ENCODE measurements at regions not wholly inside any gene's neighbourhood (a gene's known extent, or its start where the extent isn't known, plus 50 kb on each side); places are given as distances from the start of the nearest gene placed in this dataset.

- no peaks in the 10 kb centered on the region for H3K27me3 ChIP-seq (replicated peaks; ENCODE audit: insufficient read depth)
- 97% methylated on average over 1 of the region's 1 CpG for WGBS
- intact Hi-C loops (cut with DNase I): no loop called here
- no peaks in the 10 kb centered on the region for H3K9me3 ChIP-seq
- H3K27ac ChIP-seq: no peak overlapping the region
- no peaks in the 10 kb centered on the region for H3K36me3 ChIP-seq
- no peaks in the 10 kb centered on the region for H3K4me1 ChIP-seq (replicated peaks)
- no peak for DNase-seq (ENCODE audit: low spot score)
- H3K4me3 ChIP-seq: no peak overlapping the region
- TF ChIP-seq POLR2A (IDR thresholded peaks at IDR 0.05) (no peak), CTCF (IDR thresholded peaks at IDR 0.05) (no peak), POLR2AphosphoS5 (IDR thresholded peaks at IDR 0.05) (no peak)
Measured at GRCh38 chr1:81489372-81489934, 311.3 kb upstream of the ADGRL2 start.

GRCh38 chr1:81484284-81484683 lies 316.4 kb upstream of the ADGRL2 start:
- no peak overlapping the region for H3K27ac ChIP-seq
- intact Hi-C loops (cut with DNase I): no loop called here
- no peaks in the 10 kb centered on the region for H3K36me3 ChIP-seq
- no peaks in the 10 kb centered on the region for H3K4me1 ChIP-seq (replicated peaks)
- H3K9me3 ChIP-seq: no peaks in the 10 kb centered on the region
- no peak for TF ChIP-seq POLR2A (IDR thresholded peaks at IDR 0.05)
- TF ChIP-seq POLR2AphosphoS5 (IDR thresholded peaks at IDR 0.05): no peak
- no peak for TF ChIP-seq CTCF (IDR thresholded peaks at IDR 0.05)
- no peak overlapping the region for H3K4me3 ChIP-seq
- no peaks in the 10 kb centered on the region for H3K27me3 ChIP-seq (replicated peaks; ENCODE audit: insufficient read depth)
- no peak for DNase-seq (ENCODE audit: low spot score)
- 26% methylated on average over 2 of the region's 2 CpGs for WGBS

- no peak for DNase-seq (ENCODE audit: low spot score)
- no peak for TF ChIP-seq POLR2A (IDR thresholded peaks at IDR 0.05)
- TF ChIP-seq CTCF (IDR thresholded peaks at IDR 0.05): no peak
- no peak for TF ChIP-seq POLR2AphosphoS5 (IDR thresholded peaks at IDR 0.05)
- H3K36me3 ChIP-seq: no peaks in the 10 kb centered on the region
- intact Hi-C loops (cut with DNase I): no loop called here
- WGBS: 15% methylated on average over 7 of the region's 7 CpGs
- H3K27ac ChIP-seq: no peak overlapping the region
- no peaks in the 10 kb centered on the region for H3K9me3 ChIP-seq
- no peaks in the 10 kb centered on the region for H3K27me3 ChIP-seq (replicated peaks; ENCODE audit: insufficient read depth)
- no peak overlapping the region for H3K4me3 ChIP-seq
- no peaks in the 10 kb centered on the region for H3K4me1 ChIP-seq (replicated peaks)
Measured at GRCh38 chr1:81478219-81478618, 322.5 kb upstream of the ADGRL2 start.

DNA sequence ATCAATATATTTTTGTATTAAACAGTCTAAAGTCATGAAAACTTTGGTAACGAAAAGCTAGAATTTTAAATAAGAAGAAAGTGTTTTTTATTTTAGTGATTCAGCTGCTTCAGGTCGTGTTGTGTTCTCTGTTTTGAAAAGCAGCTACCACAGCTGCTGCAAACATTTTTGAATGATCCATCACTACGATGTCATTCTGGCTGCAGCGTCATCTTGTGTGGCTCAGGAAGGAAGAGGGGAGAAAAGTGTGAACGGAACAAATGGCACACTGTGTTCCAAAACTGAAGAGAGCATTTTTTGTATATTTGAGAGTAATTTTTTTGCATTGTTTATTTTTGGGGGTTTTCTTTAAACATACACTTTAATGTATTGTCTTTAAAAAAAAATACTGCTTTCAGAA lies 323.0 kb upstream of the ADGRL2 start:
- intact Hi-C loops (cut with DNase I): no loop called here
- no peaks in the 10 kb centered on the region for H3K27me3 ChIP-seq (replicated peaks; ENCODE audit: insufficient read depth)
- DNase-seq (ENCODE audit: low spot score): no peak
- no peak for TF ChIP-seq CTCF (IDR thresholded peaks at IDR 0.05)
- no peak for TF ChIP-seq POLR2AphosphoS5 (IDR thresholded peaks at IDR 0.05)
- no peak for TF ChIP-seq POLR2A (IDR thresholded peaks at IDR 0.05)
- H3K36me3 ChIP-seq: no peaks in the 10 kb centered on the region
- H3K9me3 ChIP-seq: no peaks in the 10 kb centered on the region
- H3K27ac ChIP-seq: no peak overlapping the region
- 50% methylated on average over 5 of the region's 5 CpGs for WGBS
- no peaks in the 10 kb centered on the region for H3K4me1 ChIP-seq (replicated peaks)
- no peak overlapping the region for H3K4me3 ChIP-seq

DNA sequence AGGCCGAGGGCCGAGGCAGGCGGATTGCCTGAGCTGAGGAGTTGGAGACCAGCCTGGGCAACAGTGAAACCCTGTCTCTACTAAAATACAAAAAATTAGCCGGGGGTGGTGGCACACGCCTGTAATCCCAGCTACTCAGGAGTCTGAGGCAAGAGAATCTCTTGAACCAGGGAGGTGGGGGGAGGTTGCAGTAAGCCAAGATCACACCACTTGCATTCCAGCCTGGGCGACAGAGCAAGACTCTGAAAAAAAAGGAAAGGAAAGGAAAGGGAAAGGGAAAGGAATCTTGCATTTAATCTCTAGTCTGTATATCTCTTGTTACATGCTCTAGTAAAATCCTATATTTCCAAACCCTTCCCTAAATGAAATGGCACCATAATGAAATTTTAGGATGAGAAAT lies 328.3 kb upstream of the ADGRL2 start:
- WGBS: 89% methylated on average over 6 of the region's 6 CpGs
- H3K4me3 ChIP-seq: no peak overlapping the region
- H3K9me3 ChIP-seq: no peaks in the 10 kb centered on the region
- TF ChIP-seq CTCF (IDR thresholded peaks at IDR 0.05) (no peak), POLR2A (IDR thresholded peaks at IDR 0.05) (no peak), POLR2AphosphoS5 (IDR thresholded peaks at IDR 0.05) (no peak)
- H3K27me3 ChIP-seq (replicated peaks; ENCODE audit: insufficient read depth): no peaks in the 10 kb centered on the region
- no peak for DNase-seq (ENCODE audit: low spot score)
- H3K4me1 ChIP-seq (replicated peaks): no peaks in the 10 kb centered on the region
- H3K27ac ChIP-seq: no peak overlapping the region
- intact Hi-C loops (cut with DNase I): no loop called here
- no peaks in the 10 kb centered on the region for H3K36me3 ChIP-seq

Measured in prostate gland (tissue), 2 donors.